IMR-90 (cell line): ENCODE measurements at regions not wholly inside any gene's neighbourhood (a gene's known extent, or its start where the extent isn't known, plus 50 kb on each side); places are given as distances from the start of the nearest gene placed in this dataset.

Source experiments
- ATAC-seq: fragments of 200-7000 bp; cut with Tn5 transposase; 2 replicates; pipeline ENCODE4 v1.9.1; 2020; ENCODE audit warnings: low read depth, mild to moderate bottlenecking, moderate library complexity
- BruUV-seq: library from RNA; stranded (reverse); fragments of 400-500 nt; replicated peaks from 2 replicates; lab custom pipeline; 2021; lab: Mats Ljungman, UMichigan
- CTCF ChIA-PET: fragments of 300-600 bp; formaldehyde crosslinking; extraction: SDS; loops from one replicate; lab custom pipeline; 2021; ENCODE audit warnings: antibody characterized with exemption; lab: Yijun Ruan, JAX
- POLR2A ChIA-PET: fragments of 300-600 bp; sonication (Branson Sonifier 250); formaldehyde crosslinking; loops from one replicate; lab custom pipeline; 2022; ENCODE audit warnings: antibody characterized with exemption; ENCODE audit not compliant: unreplicated experiment; lab: Charles Lee
- DNase-seq: peaks from one replicate; pipeline ENCODE4 v3.0.0; 2013
- H2AFZ ChIP-seq: replicated peaks from 2 replicates; pipeline ENCODE3; 2013; ENCODE audit warnings: low read length, mild to moderate bottlenecking; ENCODE audit not compliant: poor library complexity
- H2AK5ac ChIP-seq: 2 replicates; pipeline ENCODE4 v1.6.1; 2013; ENCODE audit warnings: low read depth, low read length, inconsistent platforms
- H2AK9ac ChIP-seq: replicated peaks from 2 replicates; pipeline ENCODE3; 2013; ENCODE audit warnings: mild to moderate bottlenecking, low read depth, low read length, moderate library complexity; ENCODE audit not compliant: poor library complexity
- H2BK120ac ChIP-seq: 2 replicates; pipeline ENCODE4 v1.6.1; 2013; ENCODE audit warnings: low read depth, low read length, inconsistent platforms
- H2BK15ac ChIP-seq: 3 replicates; pipeline ENCODE4 v1.6.1; 2013; ENCODE audit warnings: low read depth, low read length, inconsistent platforms
- H2BK20ac ChIP-seq: 2 replicates; pipeline ENCODE4 v1.6.1; 2013; ENCODE audit warnings: low read depth, mild to moderate bottlenecking, inconsistent platforms, low read length, moderate library complexity
- H2BK5ac ChIP-seq: 2 replicates; pipeline ENCODE4 v1.6.1; 2013; ENCODE audit warnings: mild to moderate bottlenecking, low read depth, low read length, inconsistent platforms; ENCODE audit not compliant: poor library complexity, severe bottlenecking
- H3K14ac ChIP-seq: replicated peaks from 2 replicates; pipeline ENCODE4 v1.6.1; 2013; ENCODE audit warnings: low read depth, low read length, inconsistent platforms
- H3K18ac ChIP-seq: 2 replicates; pipeline ENCODE4 v1.6.1; 2013; ENCODE audit warnings: low read depth, low read length, control low read depth
- H3K23ac ChIP-seq: 2 replicates; pipeline ENCODE4 v1.6.1; 2013; ENCODE audit warnings: low read depth, low read length, inconsistent platforms
- H3K27ac ChIP-seq: 2 replicates; pipeline ENCODE4 v1.5.1; 2013; ENCODE audit warnings: mild to moderate bottlenecking, control low read depth, low read length; ENCODE audit not compliant: insufficient read depth
- H3K27me3 ChIP-seq: 2 replicates; pipeline ENCODE4 v1.6.1; 2013; ENCODE audit warnings: low read length; ENCODE audit not compliant: control insufficient read depth, insufficient read depth
- H3K36me3 ChIP-seq: 2 replicates; pipeline ENCODE4 v1.6.1; 2013; ENCODE audit warnings: low read length, mixed read lengths; ENCODE audit not compliant: control insufficient read depth, insufficient read depth
- H3K4ac ChIP-seq: 2 replicates; pipeline ENCODE4 v1.6.1; 2013; ENCODE audit warnings: low read depth, low read length, inconsistent platforms
- H3K4me1 ChIP-seq: 2 replicates; pipeline ENCODE4 v1.6.1; 2013; ENCODE audit warnings: low read length, mixed read lengths; ENCODE audit not compliant: control insufficient read depth, insufficient read depth
- H3K4me2 ChIP-seq: 2 replicates; pipeline ENCODE4 v1.6.1; 2013; ENCODE audit warnings: low read depth, mild to moderate bottlenecking, control low read depth, low read length, moderate library complexity
- H3K4me3 ChIP-seq: 2 replicates; pipeline ENCODE4 v1.5.1; 2013; ENCODE audit warnings: low read depth, mild to moderate bottlenecking, control low read depth, low read length, moderate library complexity; ENCODE audit not compliant: insufficient read depth
- H3K56ac ChIP-seq: 2 replicates; pipeline ENCODE4 v1.6.1; 2013; ENCODE audit warnings: low read length, inconsistent platforms; ENCODE audit not compliant: insufficient read depth; ENCODE audit errors: extremely low read depth
- H3K79me1 ChIP-seq, 2 experiments: 2 replicates each; pipeline ENCODE4 v1.6.1; 2013; ENCODE audit warnings: low read length in 2 of 2, inconsistent platforms in 1 of 2, low read depth in 1 of 2
- H3K9ac ChIP-seq: 2 replicates; pipeline ENCODE4 v1.6.1; 2013; ENCODE audit warnings: low read depth, low read length, control low read depth
- H3K9me1 ChIP-seq: 2 replicates; pipeline ENCODE4 v1.6.1; 2013; ENCODE audit warnings: low read length, inconsistent platforms; ENCODE audit not compliant: insufficient read depth
- H3K9me3 ChIP-seq: 2 replicates; pipeline ENCODE4 v1.6.1; 2013; ENCODE audit warnings: low read length; ENCODE audit not compliant: control insufficient read depth, insufficient read depth
- H4K20me1 ChIP-seq: 2 replicates; pipeline ENCODE4 v1.6.1; 2013; ENCODE audit warnings: low read length, inconsistent platforms; ENCODE audit not compliant: insufficient read depth
- H4K5ac ChIP-seq: 2 replicates; pipeline ENCODE4 v1.6.1; 2013; ENCODE audit warnings: mild to moderate bottlenecking, low read depth, low read length, control low read depth
- H4K8ac ChIP-seq, 2 experiments: 2 replicates each; pipeline ENCODE4 v1.6.1; 2013; ENCODE audit warnings: low read depth in 2 of 2, low read length in 2 of 2, control low read depth in 1 of 2, inconsistent platforms in 1 of 2
- H4K91ac ChIP-seq: 2 replicates; pipeline ENCODE4 v1.6.1; 2013; ENCODE audit warnings: low read depth, low read length, inconsistent platforms; ENCODE audit not compliant: insufficient read depth
- BHLHE40 ChIP-seq: fragments of 150-350 bp; IDR thresholded peaks from 2 replicates; pipeline ENCODE4 v1.6.1; 2016; ENCODE audit warnings: mild to moderate bottlenecking, low read depth, low read length
- CEBPB ChIP-seq: IDR thresholded peaks from 2 replicates; pipeline ENCODE4 v1.6.1; 2012; ENCODE audit warnings: low read depth, low read length, improper control_type of control experiment
- CHD1 ChIP-seq: IDR thresholded peaks from 2 replicates; pipeline ENCODE4 v1.6.1; 2012; ENCODE audit warnings: low read depth, low read length, improper control_type of control experiment
- FOS ChIP-seq: fragments of 150-350 bp; IDR thresholded peaks from 2 replicates; pipeline ENCODE4 v1.6.1; 2016; ENCODE audit warnings: low read depth, low read length
- NFE2L2 ChIP-seq: fragments of 150-350 bp; IDR thresholded peaks from 2 replicates; pipeline ENCODE4 v1.6.1; 2016; ENCODE audit warnings: low read depth, mild to moderate bottlenecking, low read length
- POLR2A ChIP-seq: IDR thresholded peaks from 2 replicates; pipeline ENCODE4 v1.6.1; 2012; ENCODE audit warnings: mild to moderate bottlenecking, low read depth, low read length
- RAD21 ChIP-seq: IDR thresholded peaks from 2 replicates; pipeline ENCODE4 v1.6.1; 2012; ENCODE audit warnings: low read length, improper control_type of control experiment
- RFX5 ChIP-seq: IDR thresholded peaks from 2 replicates; pipeline ENCODE4 v1.8.0; 2012; ENCODE audit warnings: low read depth, mild to moderate bottlenecking, low read length, moderate library complexity
- SMC3 ChIP-seq: fragments of 150-350 bp; IDR thresholded peaks from 2 replicates; pipeline ENCODE4 v1.6.1; 2016; ENCODE audit warnings: low read depth, mild to moderate bottlenecking, antibody characterized with exemption, low read length, moderate library complexity
- WGBS, 2 experiments: methylation state at CpG; one replicate each; pipeline versions ENCODE4 v1.1.5 to v1.1.7; 2013; ENCODE audit warnings: missing lambda C conversion rate in 2 of 2; ENCODE audit not compliant: insufficient read length in 1 of 2; ENCODE audit errors: extremely low coverage in 2 of 2; 5-methylcytosine and 5-hydroxymethylcytosine counted together
- dilution Hi-C: fragments of 300-500 bp; cut with HindIII; formaldehyde crosslinking; loops from one replicate; pipeline ENCODE4 v1.14.3; 2018; ENCODE audit warnings: low sequenced_read_pairs; ENCODE audit not compliant: unreplicated experiment
- in situ Hi-C: fragments of 300-500 bp; cut with MboI; formaldehyde crosslinking; loops from 3 replicates; pipeline ENCODE4 v1.14.3; 2019; ENCODE audit warnings: low sequenced_read_pairs, inconsistent platforms, mixed read lengths
- intact Hi-C: fragments of 100-400 bp; cut with micrococcal nuclease; formaldehyde crosslinking; loops from 2 replicates; pipeline ENCODE4 v1.10.0; 2022
- TF ChIP-seq, protein P1 (sequence below): fragments of 150-350 bp; IDR thresholded peaks from 2 replicates; pipeline ENCODE4 v1.6.1; 2016; ENCODE audit warnings: low read depth, mild to moderate bottlenecking, low read length, moderate library complexity, borderline replicate concordance

- Histone ChIP-seq H2BK20ac (no peak overlapping the region), H2AK5ac (no peak overlapping the region), H3K27me3 (no peaks in the 10 kb centered on the region), H3K4me2 (no peak overlapping the region), H3K56ac (no peak overlapping the region), H3K18ac (no peak overlapping the region), H4K91ac (no peak overlapping the region), H3K9ac (no peak overlapping the region), H3K4me3 (no peak overlapping the region), H4K8ac (no peak overlapping the region), H2AK9ac (no peak overlapping the region), H3K36me3 (no peaks in the 10 kb centered on the region), H2AFZ (no peak overlapping the region), H2BK5ac (no peak overlapping the region), H2BK120ac (no peak overlapping the region), H3K27ac (no peak overlapping the region), H2BK15ac (no peak overlapping the region), H3K9me3 (no peaks in the 10 kb centered on the region), H3K4me1 (no peaks in the 10 kb centered on the region), H4K5ac (no peak overlapping the region), H3K79me1 (no peaks in the 10 kb centered on the region), H4K20me1 (no peaks in the 10 kb centered on the region), H3K23ac (no peak overlapping the region), H3K14ac (no peak overlapping the region), H3K9me1 (no peaks in the 10 kb centered on the region), H3K4ac (no peak overlapping the region)
- in situ Hi-C loops: no loop called here
- no peak for TF ChIP-seq CHD1
- no peak for TF ChIP-seq RFX5
- no peak for TF ChIP-seq POLR2A
- no peak for TF ChIP-seq SMC3
- TF ChIP-seq FOS: no peak
- TF ChIP-seq CEBPB: no peak
- no peak for TF ChIP-seq NFE2L2
- no peak for TF ChIP-seq BHLHE40
- TF ChIP-seq, protein P1, sequence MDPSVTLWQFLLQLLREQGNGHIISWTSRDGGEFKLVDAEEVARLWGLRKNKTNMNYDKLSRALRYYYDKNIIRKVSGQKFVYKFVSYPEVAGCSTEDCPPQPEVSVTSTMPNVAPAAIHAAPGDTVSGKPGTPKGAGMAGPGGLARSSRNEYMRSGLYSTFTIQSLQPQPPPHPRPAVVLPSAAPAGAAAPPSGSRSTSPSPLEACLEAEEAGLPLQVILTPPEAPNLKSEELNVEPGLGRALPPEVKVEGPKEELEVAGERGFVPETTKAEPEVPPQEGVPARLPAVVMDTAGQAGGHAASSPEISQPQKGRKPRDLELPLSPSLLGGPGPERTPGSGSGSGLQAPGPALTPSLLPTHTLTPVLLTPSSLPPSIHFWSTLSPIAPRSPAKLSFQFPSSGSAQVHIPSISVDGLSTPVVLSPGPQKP: no peak
- TF ChIP-seq RAD21: no peak
- ChIA-PET POLR2A (no interaction called here), CTCF (no interaction called here)
- 86% methylated on average over 1 of the region's 6 CpGs; no CpG with 5 or more reads in 1 of the 2 experiments for WGBS, 2 experiments
- intact Hi-C loops: no loop called here
- BruUV-seq: no TSS peak
- dilution Hi-C loops: no loop called here
- no peak for ATAC-seq
- no peak for DNase-seq
These were observed 78.9 kb upstream of the SPON1 start for GRCh38 chr11:13883589-13883988.
